Hepatocyte (in vitro differentiated cells): ENCODE measurements at regions not wholly inside any gene's neighbourhood (a gene's known extent, or its start where the extent isn't known, plus 50 kb on each side); places are given as distances from the start of the nearest gene placed in this dataset.

Experiments used
- DNase-seq: peaks from one replicate; pipeline ENCODE4 v3.0.0-alpha.2; 2016; ENCODE audit warnings: low spot score
- H2AFZ ChIP-seq: fragments of 200-600 bp; sonication (generic); 2 replicates; pipeline ENCODE4 v1.6.0; 2016; ENCODE audit warnings: antibody characterized with exemption, mild to moderate bottlenecking
- H3K27ac ChIP-seq: fragments of 200-600 bp; sonication (generic); 2 replicates; pipeline ENCODE4 v1.5.1; 2016; ENCODE audit warnings: mild to moderate bottlenecking
- H3K27me3 ChIP-seq: fragments of 200-600 bp; sonication (generic); 2 replicates; pipeline ENCODE4 v1.6.1; 2016
- H3K36me3 ChIP-seq: fragments of 200-600 bp; sonication (generic); replicated peaks from 2 replicates; pipeline ENCODE4 v1.5.1; 2016; ENCODE audit warnings: low read depth; ENCODE audit not compliant: insufficient read depth
- H3K4me1 ChIP-seq: fragments of 200-600 bp; sonication (generic); 2 replicates; pipeline ENCODE4 v1.5.1; 2016; ENCODE audit warnings: mild to moderate bottlenecking, moderate library complexity; ENCODE audit not compliant: insufficient read depth
- H3K4me2 ChIP-seq: fragments of 200-600 bp; sonication (generic); 2 replicates; pipeline ENCODE4 v1.6.0; 2016
- H3K4me3 ChIP-seq: fragments of 200-600 bp; sonication (generic); 2 replicates; pipeline ENCODE4 v1.5.1; 2016; ENCODE audit warnings: mild to moderate bottlenecking
- H3K79me2 ChIP-seq: fragments of 200-600 bp; sonication (generic); 2 replicates; pipeline ENCODE4 v1.6.0; 2017; ENCODE audit warnings: mild to moderate bottlenecking
- H3K9me2 ChIP-seq: fragments of 200-600 bp; sonication (generic); replicated peaks from 2 replicates; pipeline ENCODE4 v1.6.0; 2017; ENCODE audit warnings: mild to moderate bottlenecking; ENCODE audit not compliant: insufficient read depth
- H3K9me3 ChIP-seq: fragments of 200-600 bp; sonication (generic); 2 replicates; pipeline ENCODE4 v1.5.1; 2016; ENCODE audit warnings: low read depth, mild to moderate bottlenecking
- H4K20me1 ChIP-seq: fragments of 200-600 bp; sonication (generic); 2 replicates; pipeline ENCODE4 v1.6.0; 2016; ENCODE audit warnings: mild to moderate bottlenecking; ENCODE audit not compliant: insufficient read depth, poor library complexity, severe bottlenecking
- EZH2 ChIP-seq: fragments of 200-600 bp; sonication (generic); IDR thresholded peaks from 2 replicates; pipeline ENCODE4 v1.6.1; 2016; ENCODE audit warnings: antibody characterized with exemption, mild to moderate bottlenecking, borderline replicate concordance
- EZH2phosphoT487 ChIP-seq: fragments of 200-600 bp; sonication (generic); IDR thresholded peaks from one replicate; pipeline ENCODE4 v1.6.1; 2018; ENCODE audit warnings: antibody characterized with exemption, mild to moderate bottlenecking, low read depth, moderate library complexity; ENCODE audit not compliant: unreplicated experiment, severe bottlenecking
- WGBS: methylation state at CpG from one replicate; pipeline ENCODE4 v1.1.6; 2016; ENCODE audit warnings: low lambda C conversion rate; ENCODE audit errors: missing lambda C conversion rate; 5-methylcytosine and 5-hydroxymethylcytosine counted together
- TF ChIP-seq, protein P1 (sequence below): fragments of 200-600 bp; sonication (generic); IDR thresholded peaks from 2 replicates; pipeline ENCODE4 v1.5.1; 2016; ENCODE audit warnings: antibody characterized with exemption, mild to moderate bottlenecking; ENCODE audit not compliant: poor library complexity

DNA sequence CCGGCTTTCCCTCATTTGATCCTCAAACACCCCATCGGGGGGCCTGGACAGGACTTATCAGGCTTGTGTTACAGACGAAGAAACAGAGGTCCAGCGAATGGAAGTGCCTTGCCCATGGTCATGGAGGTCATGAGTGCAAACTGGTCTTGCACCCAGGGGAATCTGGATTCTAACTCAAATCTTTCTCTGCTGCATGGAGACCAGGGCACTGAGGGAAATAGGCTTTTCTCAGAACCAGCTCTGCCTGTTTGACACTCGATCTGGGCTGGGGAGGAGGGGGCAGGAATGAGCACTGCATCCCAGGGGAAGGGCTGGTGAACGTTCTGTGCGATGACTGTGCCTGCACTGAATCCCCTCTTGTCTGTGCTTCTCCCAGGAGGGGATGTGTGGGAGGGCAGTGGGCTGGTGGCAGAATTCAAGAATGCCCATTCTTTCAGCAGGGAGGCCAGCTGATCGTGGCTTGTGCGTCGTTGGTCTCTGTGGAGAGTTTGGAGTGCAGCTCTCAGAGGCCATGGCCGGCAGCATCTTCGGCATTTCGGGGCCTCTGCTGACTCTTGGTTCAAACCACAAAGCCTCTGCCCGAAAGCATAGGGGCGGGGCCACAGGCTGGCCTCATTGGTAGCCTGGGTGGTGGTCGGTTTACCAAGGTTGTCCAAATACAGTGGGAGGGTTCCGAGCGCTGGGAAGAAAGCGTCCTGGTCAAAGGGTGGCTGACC lies 171.6 kb downstream of the DDX1 start:
- Histone ChIP-seq H3K4me2 (no peak overlapping the region), H3K36me3 (no peaks in the 10 kb centered on the region), H3K79me2 (no peaks in the 10 kb centered on the region), H3K9me3 (no peaks in the 10 kb centered on the region), H3K4me3 (no peak overlapping the region), H3K9me2 (no peaks in the 10 kb centered on the region), H4K20me1 (no peaks in the 10 kb centered on the region), H2AFZ (no peak overlapping the region), H3K27ac (no peak overlapping the region), H3K4me1 (no peaks in the 10 kb centered on the region), H3K27me3 (no peaks in the 10 kb centered on the region)
- no peak for DNase-seq
- TF ChIP-seq EZH2phosphoT487 (no peak), EZH2 (no peak)
- TF ChIP-seq, protein P1, sequence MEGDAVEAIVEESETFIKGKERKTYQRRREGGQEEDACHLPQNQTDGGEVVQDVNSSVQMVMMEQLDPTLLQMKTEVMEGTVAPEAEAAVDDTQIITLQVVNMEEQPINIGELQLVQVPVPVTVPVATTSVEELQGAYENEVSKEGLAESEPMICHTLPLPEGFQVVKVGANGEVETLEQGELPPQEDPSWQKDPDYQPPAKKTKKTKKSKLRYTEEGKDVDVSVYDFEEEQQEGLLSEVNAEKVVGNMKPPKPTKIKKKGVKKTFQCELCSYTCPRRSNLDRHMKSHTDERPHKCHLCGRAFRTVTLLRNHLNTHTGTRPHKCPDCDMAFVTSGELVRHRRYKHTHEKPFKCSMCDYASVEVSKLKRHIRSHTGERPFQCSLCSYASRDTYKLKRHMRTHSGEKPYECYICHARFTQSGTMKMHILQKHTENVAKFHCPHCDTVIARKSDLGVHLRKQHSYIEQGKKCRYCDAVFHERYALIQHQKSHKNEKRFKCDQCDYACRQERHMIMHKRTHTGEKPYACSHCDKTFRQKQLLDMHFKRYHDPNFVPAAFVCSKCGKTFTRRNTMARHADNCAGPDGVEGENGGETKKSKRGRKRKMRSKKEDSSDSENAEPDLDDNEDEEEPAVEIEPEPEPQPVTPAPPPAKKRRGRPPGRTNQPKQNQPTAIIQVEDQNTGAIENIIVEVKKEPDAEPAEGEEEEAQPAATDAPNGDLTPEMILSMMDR = no peak
- WGBS = 85% methylated on average over 19 of the region's 19 CpGs

GRCh38 chr2:15763822-15764682 lies 172.4 kb downstream of the DDX1 start:
- H3K4me1 ChIP-seq = no peaks in the 10 kb centered on the region
- H3K4me3 ChIP-seq = no peak overlapping the region
- no peaks in the 10 kb centered on the region for H3K79me2 ChIP-seq
- no peaks in the 10 kb centered on the region for H3K9me2 ChIP-seq
- no peak for TF ChIP-seq EZH2
- no peak for TF ChIP-seq EZH2phosphoT487
- TF ChIP-seq, protein P1 = no peak
- H3K36me3 ChIP-seq = no peaks in the 10 kb centered on the region
- H3K4me2 ChIP-seq = no peak overlapping the region
- no peak for DNase-seq
- no peak overlapping the region for H3K27ac ChIP-seq
- H4K20me1 ChIP-seq = no peaks in the 10 kb centered on the region
- no peaks in the 10 kb centered on the region for H3K9me3 ChIP-seq
- no peaks in the 10 kb centered on the region for H3K27me3 ChIP-seq
- H2AFZ ChIP-seq = no peak overlapping the region
- 87% methylated on average over 14 of the region's 14 CpGs for WGBS

DNA sequence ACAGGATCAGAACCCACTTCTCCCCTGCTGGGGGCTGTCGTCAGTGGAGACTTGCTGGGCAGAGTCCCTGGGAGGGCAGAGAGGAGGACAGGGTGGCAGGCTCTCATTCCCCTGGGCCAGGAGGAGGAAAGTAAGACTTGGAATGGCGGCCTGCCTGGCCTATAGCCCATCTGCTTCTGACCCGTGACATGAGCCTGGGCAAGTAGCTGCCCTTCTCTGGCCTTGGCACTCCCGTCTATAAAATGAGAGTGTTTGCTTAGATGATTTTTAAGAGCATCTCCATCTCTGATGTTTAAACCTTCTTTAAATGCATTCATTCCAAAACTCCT lies 173.0 kb downstream of the DDX1 start:
- Histone ChIP-seq H3K27me3 (no peaks in the 10 kb centered on the region), H3K9me3 (no peaks in the 10 kb centered on the region), H3K4me1 (no peaks in the 10 kb centered on the region), H3K36me3 (no peaks in the 10 kb centered on the region), H3K79me2 (no peaks in the 10 kb centered on the region), H3K27ac (no peak overlapping the region), H3K9me2 (no peaks in the 10 kb centered on the region), H4K20me1 (no peaks in the 10 kb centered on the region), H2AFZ (no peak overlapping the region), H3K4me2 (no peak overlapping the region), H3K4me3 (no peak overlapping the region)
- 96% methylated on average over 4 of the region's 4 CpGs for WGBS
- TF ChIP-seq EZH2phosphoT487 (no peak), EZH2 (no peak)
- TF ChIP-seq, protein P1 = no peak
- no peak for DNase-seq
